ENCODE measurements at regions not wholly inside any gene's neighbourhood (a gene's known extent, or its start where the extent isn't known, plus 50 kb on each side); places are given as distances from the start of the nearest gene placed in this dataset.

GRCh38 chr3:94596887-94597566 is 534.2 kb downstream of the NSUN3 start:
- Histone ChIP-seq H3K27me3 (no peaks in the 10 kb centered on the region), H3K9me3 (no peaks in the 10 kb centered on the region), H3K4me3 (no peak overlapping the region), H3K4me1 (no peaks in the 10 kb centered on the region), H3K36me3 (no peaks in the 10 kb centered on the region), H3K27ac (replicated peaks in 1 of 4) (no peak overlapping the region)
- intact Hi-C loops (cut with DNase I), result no loop called here
- no peak for DNase-seq (ENCODE audit: extremely low spot score)
- WGBS, result 49% methylated on average over 4 of the region's 4 CpGs
- TF ChIP-seq POLR2A (IDR thresholded peaks at IDR 0.05; ENCODE audit: low read depth), result no peak
- no peak for TF ChIP-seq EP300 (IDR thresholded peaks at IDR 0.05)
- no peak for TF ChIP-seq POLR2AphosphoS5 (IDR thresholded peaks at IDR 0.05)
- no peak for TF ChIP-seq CTCF (IDR thresholded peaks at IDR 0.05)

- H3K9me3 ChIP-seq, result no peaks in the 10 kb centered on the region
- no peak for DNase-seq (ENCODE audit: extremely low spot score)
- no peak for TF ChIP-seq CTCF (IDR thresholded peaks at IDR 0.05)
- no peak for TF ChIP-seq POLR2AphosphoS5 (IDR thresholded peaks at IDR 0.05)
- H3K4me3 ChIP-seq, result no peak overlapping the region
- 85% methylated on average over 2 of the region's 2 CpGs for WGBS
- no peaks in the 10 kb centered on the region for H3K4me1 ChIP-seq
- H3K36me3 ChIP-seq, result no peaks in the 10 kb centered on the region
- no peaks in the 10 kb centered on the region for H3K27me3 ChIP-seq
- intact Hi-C loops (cut with DNase I), result no loop called here
- no peak overlapping the region for H3K27ac ChIP-seq (replicated peaks in 1 of 4)
Measured at GRCh38 chr3:94607778-94608177, 544.9 kb downstream of the NSUN3 start.

GRCh38 chr3:94609908-94610307 is 547.0 kb downstream of the NSUN3 start:
- WGBS, result 96% methylated on average over 3 of the region's 3 CpGs
- Histone ChIP-seq H3K9me3 (no peaks in the 10 kb centered on the region), H3K27ac (replicated peaks in 1 of 4) (no peak overlapping the region), H3K4me3 (no peak overlapping the region), H3K36me3 (no peaks in the 10 kb centered on the region), H3K4me1 (no peaks in the 10 kb centered on the region), H3K27me3 (no peaks in the 10 kb centered on the region)
- intact Hi-C loops (cut with DNase I), result no loop called here
- no peak for DNase-seq (ENCODE audit: extremely low spot score)
- TF ChIP-seq EP300 (IDR thresholded peaks at IDR 0.05), result no peak
- TF ChIP-seq POLR2A (IDR thresholded peaks at IDR 0.05; ENCODE audit: low read depth), result no peak
- no peak for TF ChIP-seq CTCF (IDR thresholded peaks at IDR 0.05)
- no peak for TF ChIP-seq POLR2AphosphoS5 (IDR thresholded peaks at IDR 0.05)

GRCh38 chr3:94611596-94611995 is 548.7 kb downstream of the NSUN3 start:
- no peaks in the 10 kb centered on the region for H3K9me3 ChIP-seq
- no peaks in the 10 kb centered on the region for H3K4me1 ChIP-seq
- no peak overlapping the region for H3K4me3 ChIP-seq
- H3K27ac ChIP-seq (replicated peaks in 1 of 4), result no peak overlapping the region
- DNase-seq (ENCODE audit: extremely low spot score), result no peak
- no peaks in the 10 kb centered on the region for H3K27me3 ChIP-seq
- TF ChIP-seq CTCF (IDR thresholded peaks at IDR 0.05) (no peak), POLR2A (IDR thresholded peaks at IDR 0.05; ENCODE audit: low read depth) (no peak), EP300 (IDR thresholded peaks at IDR 0.05) (no peak), POLR2AphosphoS5 (IDR thresholded peaks at IDR 0.05) (no peak)
- WGBS, result 88% methylated on average over 5 of the region's 5 CpGs
- H3K36me3 ChIP-seq, result no peaks in the 10 kb centered on the region
- intact Hi-C loops (cut with DNase I), result no loop called here

GRCh38 chr3:94612631-94613030 is 549.8 kb downstream of the NSUN3 start:
- TF ChIP-seq POLR2A (IDR thresholded peaks at IDR 0.05; ENCODE audit: low read depth), result no peak
- no peak for TF ChIP-seq EP300 (IDR thresholded peaks at IDR 0.05)
- no peak for TF ChIP-seq POLR2AphosphoS5 (IDR thresholded peaks at IDR 0.05)
- TF ChIP-seq CTCF (IDR thresholded peaks at IDR 0.05), result no peak
- Histone ChIP-seq H3K27me3 (no peaks in the 10 kb centered on the region), H3K4me3 (no peak overlapping the region), H3K27ac (replicated peaks in 1 of 4) (no peak overlapping the region), H3K4me1 (no peaks in the 10 kb centered on the region), H3K9me3 (no peaks in the 10 kb centered on the region), H3K36me3 (no peaks in the 10 kb centered on the region)
- DNase-seq (ENCODE audit: extremely low spot score), result no peak
- 64% methylated on average over 1 of the region's 1 CpG for WGBS
- intact Hi-C loops (cut with DNase I), result no loop called here
